A549 (cell line): ENCODE measurements at regions not wholly inside any gene's neighbourhood (a gene's known extent, or its start where the extent isn't known, plus 50 kb on each side); places are given as distances from the start of the nearest gene placed in this dataset.

ENCODE experiments used
- ATAC-seq, 2 experiments: fragments of 200-7000 bp in 1 of 2; fragments of >200 bp in 1 of 2; cut with Nextera tagmentation in 1 of 2; cut with Tn5 transposase in 1 of 2; 3 replicates each; pipeline versions ENCODE4 v1.8.0 to v1.9.1; 2018 to 2020; ENCODE audit warnings: mild to moderate bottlenecking in 1 of 2, moderate library complexity in 1 of 2
- CTCF ChIA-PET: fragments of 300-600 bp; sonication (Branson Sonifier 250); formaldehyde crosslinking; extraction: SDS; loops from one replicate; lab custom pipeline; 2021; ENCODE audit warnings: antibody characterized with exemption, inconsistent platforms; lab: Yijun Ruan, JAX
- POLR2A ChIA-PET: fragments of 350-600 bp; formaldehyde crosslinking; extraction: SDS; loops from one replicate; lab custom pipeline; 2021; ENCODE audit warnings: antibody characterized with exemption, inconsistent platforms; lab: Yijun Ruan, JAX
- DNase-seq, 2 experiments: peaks; one replicate each; pipeline versions ENCODE4 v3.0.0 to v3.0.0-alpha.2; 2011 to 2016; ENCODE audit warnings: low read depth in 1 of 2, low spot score in 1 of 2
- FAIRE-seq: peaks from 2 replicates; lab custom pipeline; 2011; peaks lifted over from hg19 to GRCh38; lab: Jason Lieb, UNC
- H3K27ac ChIP-seq, 2 experiments: fragments of >200 bp; sonication (Bioruptor Twin); formaldehyde crosslinking; 3 replicates each; pipeline ENCODE4 v1.5.1; 2016 to 2017
- H3K4me1 ChIP-seq: fragments of >200 bp; sonication (Bioruptor Twin); formaldehyde crosslinking; 3 replicates; pipeline ENCODE4 v1.6.1; 2016
- H3K4me2 ChIP-seq: fragments of >200 bp; sonication (Bioruptor Twin); formaldehyde crosslinking; 3 replicates; pipeline ENCODE4 v1.6.1; 2016
- H3K4me3 ChIP-seq: fragments of >200 bp; sonication (Bioruptor Twin); formaldehyde crosslinking; 3 replicates; pipeline ENCODE4 v1.5.1; 2016
- H3K9me3 ChIP-seq: fragments of >200 bp; sonication (Bioruptor Twin); formaldehyde crosslinking; 3 replicates; pipeline ENCODE4 v1.6.1; 2016
- CBX2 ChIP-seq: fragments of 200-600 bp; sonication (generic); IDR thresholded peaks from 2 replicates; pipeline ENCODE4 v1.6.1; 2016; ENCODE audit warnings: low read depth, mild to moderate bottlenecking, borderline replicate concordance
- CHD2 ChIP-seq: fragments of 150-350 bp; IDR thresholded peaks from 2 replicates; pipeline ENCODE4 v1.6.1; 2014; ENCODE audit warnings: low read length; ENCODE audit not compliant: partially characterized antibody
- EHF ChIP-seq: fragments of 250-450 bp; sonication (Bioruptor Pico); IDR thresholded peaks from 2 replicates; pipeline ENCODE4 v1.5.0; 2020; ENCODE audit warnings: mild to moderate bottlenecking
- ELK1 ChIP-seq: fragments of 150-350 bp; IDR thresholded peaks from 2 replicates; pipeline ENCODE4 v1.6.1; 2014; ENCODE audit warnings: low read depth, mild to moderate bottlenecking, low read length
- FOSL2 ChIP-seq, 2 experiments: fragments of 450-650 bp in 1 of 2; fragments of >200 bp in 1 of 2; sonication (Bioruptor Twin) in 1 of 2; formaldehyde crosslinking; IDR thresholded peaks; 2 replicates each; pipeline versions ENCODE4 v1.5.0 to v1.6.1; 2016 to 2020; ENCODE audit warnings: mild to moderate bottlenecking in 1 of 2, moderate library complexity in 1 of 2
- JUN ChIP-seq, 2 experiments: fragments of >200 bp; sonication (Bioruptor Twin); formaldehyde crosslinking; IDR thresholded peaks; 2 replicates in 1 of 2; 3 replicates in 1 of 2; pipeline ENCODE4 v1.6.1; 2016 to 2017
- MAFK ChIP-seq: fragments of 450-650 bp; IDR thresholded peaks from 2 replicates; pipeline ENCODE4 v1.6.1; 2014; ENCODE audit not compliant: partially characterized antibody
- NFE2L2 ChIP-seq: fragments of 150-350 bp; conservative IDR thresholded peaks from 2 replicates; pipeline ENCODE4 v1.6.1; 2014; ENCODE audit warnings: low read length
- NR3C1 ChIP-seq: fragments of >200 bp; sonication (Bioruptor Twin); formaldehyde crosslinking; IDR thresholded peaks from 3 replicates; pipeline ENCODE4 v1.6.1; 2017
- PHF8 ChIP-seq: fragments of 200-600 bp; sonication (generic); IDR thresholded peaks from 2 replicates; pipeline ENCODE4 v1.6.1; 2016; ENCODE audit warnings: low read depth, mild to moderate bottlenecking, antibody characterized with exemption, moderate library complexity, borderline replicate concordance
- POLR2AphosphoS2 ChIP-seq: conservative IDR thresholded peaks from 2 replicates; pipeline ENCODE4 v1.6.1; 2012; ENCODE audit warnings: low read length, improper control_type of control experiment, inconsistent platforms
- RARB ChIP-seq: fragments of 250-450 bp; sonication (Bioruptor Pico); IDR thresholded peaks from 2 replicates; pipeline ENCODE4 v1.8.0; 2021; ENCODE audit warnings: mild to moderate bottlenecking, moderate library complexity
- REST ChIP-seq: fragments of 200-600 bp; sonication (generic); IDR thresholded peaks from 2 replicates; pipeline ENCODE4 v1.6.1; 2016; ENCODE audit warnings: antibody characterized with exemption, mild to moderate bottlenecking, moderate library complexity
- RFX5 ChIP-seq: fragments of 450-650 bp; IDR thresholded peaks from 2 replicates; pipeline ENCODE4 v1.7.1; 2014; ENCODE audit warnings: antibody characterized with exemption, mild to moderate bottlenecking, moderate library complexity
- SREBF2 ChIP-seq: fragments of 450-650 bp; IDR thresholded peaks from 2 replicates; pipeline ENCODE4 v1.6.1; 2014; ENCODE audit warnings: mild to moderate bottlenecking, moderate library complexity
- TP53 ChIP-seq: fragments of 250-450 bp; sonication (Bioruptor Pico); IDR thresholded peaks from 2 replicates; pipeline ENCODE4 v1.5.0; 2021; ENCODE audit warnings: mild to moderate bottlenecking, moderate library complexity
- USF2 ChIP-seq: fragments of 450-650 bp; IDR thresholded peaks from 2 replicates; pipeline ENCODE4 v1.6.1; 2014; ENCODE audit warnings: antibody characterized with exemption
- whole genome bisulfite sequencing: methylation state at CpG from one replicate; pipeline ENCODE4 v1.1.6; 2017; ENCODE audit errors: missing lambda C conversion rate; 5-methylcytosine and 5-hydroxymethylcytosine counted together
- TF ChIP-seq, protein P1 (sequence below): fragments of >200 bp; sonication (Bioruptor Twin); formaldehyde crosslinking; IDR thresholded peaks from 3 replicates; pipeline ENCODE4 v1.5.1; 2016
- TF ChIP-seq, protein P2 (sequence below): fragments of >200 bp; sonication (Bioruptor Twin); formaldehyde crosslinking; IDR thresholded peaks from 3 replicates; pipeline ENCODE4 v1.6.1; 2016

GRCh38 chr1:96281491-96281890 is 440.1 kb upstream of the PTBP2 start:
- Histone ChIP-seq H3K4me2 (no peak overlapping the region), H3K4me3 (no peak overlapping the region), H3K9me3 (no peaks in the 10 kb centered on the region), H3K27ac (no peak overlapping the region), H3K4me1 (no peaks in the 10 kb centered on the region)
- no peak for FAIRE-seq
- ChIA-PET POLR2A (no interaction called here), CTCF (no interaction called here)
- no peak for ATAC-seq
- WGBS = 94% methylated on average over 1 of the region's 1 CpG
- no peak for DNase-seq
- TF ChIP-seq REST = no peak
- TF ChIP-seq EHF (CRISPR knock-in tag) = no peak
- no peak for TF ChIP-seq RARB (CRISPR knock-in tag)
- no peak for TF ChIP-seq FOSL2 (IDR thresholded peaks at IDR 0.05)
- no peak for TF ChIP-seq FOSL2 (CRISPR knock-in tag; IDR thresholded peaks at IDR 0.05)
- TF ChIP-seq PHF8 = no peak
- no peak for TF ChIP-seq ELK1
- TF ChIP-seq, protein P1, sequence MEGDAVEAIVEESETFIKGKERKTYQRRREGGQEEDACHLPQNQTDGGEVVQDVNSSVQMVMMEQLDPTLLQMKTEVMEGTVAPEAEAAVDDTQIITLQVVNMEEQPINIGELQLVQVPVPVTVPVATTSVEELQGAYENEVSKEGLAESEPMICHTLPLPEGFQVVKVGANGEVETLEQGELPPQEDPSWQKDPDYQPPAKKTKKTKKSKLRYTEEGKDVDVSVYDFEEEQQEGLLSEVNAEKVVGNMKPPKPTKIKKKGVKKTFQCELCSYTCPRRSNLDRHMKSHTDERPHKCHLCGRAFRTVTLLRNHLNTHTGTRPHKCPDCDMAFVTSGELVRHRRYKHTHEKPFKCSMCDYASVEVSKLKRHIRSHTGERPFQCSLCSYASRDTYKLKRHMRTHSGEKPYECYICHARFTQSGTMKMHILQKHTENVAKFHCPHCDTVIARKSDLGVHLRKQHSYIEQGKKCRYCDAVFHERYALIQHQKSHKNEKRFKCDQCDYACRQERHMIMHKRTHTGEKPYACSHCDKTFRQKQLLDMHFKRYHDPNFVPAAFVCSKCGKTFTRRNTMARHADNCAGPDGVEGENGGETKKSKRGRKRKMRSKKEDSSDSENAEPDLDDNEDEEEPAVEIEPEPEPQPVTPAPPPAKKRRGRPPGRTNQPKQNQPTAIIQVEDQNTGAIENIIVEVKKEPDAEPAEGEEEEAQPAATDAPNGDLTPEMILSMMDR = no peak
- no peak for TF ChIP-seq MAFK
- no peak for TF ChIP-seq SREBF2

- ATAC-seq (no peak), FAIRE-seq (no peak)
- CTCF ChIA-PET = no interaction called here
Observed at GRCh38 chr1:96290033-96290432, 431.6 kb upstream of the PTBP2 start.

More at GRCh38 chr1:96290033-96290432, 431.6 kb upstream of the PTBP2 start:
- DNase-seq = no peak
- POLR2A ChIA-PET = no interaction called here
- Histone ChIP-seq H3K4me1 (no peaks in the 10 kb centered on the region), H3K4me2 (no peak overlapping the region), H3K9me3 (no peaks in the 10 kb centered on the region), H3K4me3 (no peak overlapping the region), H3K27ac (no peak overlapping the region)
- 0% methylated on average over 1 of the region's 1 CpG for WGBS
- TF ChIP-seq USF2 (no peak), NR3C1 (no peak), TP53 (CRISPR knock-in tag) (no peak), CHD2 (no peak), EHF (CRISPR knock-in tag) (no peak), JUN (IDR thresholded peaks at IDR 0.05) (no peak), POLR2AphosphoS2 (no peak), NFE2L2 (no peak), RFX5 (no peak), CBX2 (no peak)
- TF ChIP-seq, protein P2, sequence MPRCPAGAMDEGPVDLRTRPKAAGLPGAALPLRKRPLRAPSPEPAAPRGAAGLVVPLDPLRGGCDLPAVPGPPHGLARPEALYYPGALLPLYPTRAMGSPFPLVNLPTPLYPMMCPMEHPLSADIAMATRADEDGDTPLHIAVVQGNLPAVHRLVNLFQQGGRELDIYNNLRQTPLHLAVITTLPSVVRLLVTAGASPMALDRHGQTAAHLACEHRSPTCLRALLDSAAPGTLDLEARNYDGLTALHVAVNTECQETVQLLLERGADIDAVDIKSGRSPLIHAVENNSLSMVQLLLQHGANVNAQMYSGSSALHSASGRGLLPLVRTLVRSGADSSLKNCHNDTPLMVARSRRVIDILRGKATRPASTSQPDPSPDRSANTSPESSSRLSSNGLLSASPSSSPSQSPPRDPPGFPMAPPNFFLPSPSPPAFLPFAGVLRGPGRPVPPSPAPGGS = no peak
